ENCODE measurements at regions not wholly inside any gene's neighbourhood (a gene's known extent, or its start where the extent isn't known, plus 50 kb on each side); places are given as distances from the start of the nearest gene placed in this dataset.

- TF ChIP-seq CTCF (IDR thresholded peaks at IDR 0.05; ENCODE audit: low read length) (no peak), EZH2phosphoT487 (IDR thresholded peaks at IDR 0.05; ENCODE audit: low read length) (no peak), EZH2 (optimal IDR thresholded peaks at IDR 0.05; ENCODE audit: low read depth, low read length) (no peak)
These were observed 497.0 kb downstream of the CDH26 start for GRCh38 chr20:60455272-60455671.
